Inflammatory macrophage treated with lipopolysaccharide for 4 hours (primary cell): ENCODE measurements at regions not wholly inside any gene's neighbourhood (a gene's known extent, or its start where the extent isn't known, plus 50 kb on each side); places are given as distances from the start of the nearest gene placed in this dataset.

Source experiments
- DNase-seq: peaks from one replicate; pipeline ENCODE4 v3.0.0-alpha.2; 2020

DNA sequence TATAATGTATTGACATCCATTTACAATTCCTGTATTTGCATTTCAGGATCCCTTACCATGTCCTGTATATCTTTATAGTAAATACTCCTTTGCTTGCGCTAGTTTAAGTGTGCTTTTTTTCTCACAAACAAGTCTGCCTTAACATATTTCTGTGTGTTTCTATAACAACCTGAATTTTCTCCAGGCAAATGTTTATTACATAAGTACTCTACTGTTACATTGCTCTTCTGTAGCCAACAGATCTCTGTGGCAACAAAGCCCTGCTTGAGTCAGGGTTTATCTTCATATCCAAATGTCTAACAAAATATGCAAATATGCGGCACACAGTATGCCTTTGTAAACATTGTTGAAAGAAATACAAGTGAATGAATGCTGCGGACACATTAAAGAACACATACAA lies 625.5 kb downstream of the TLL1 start:
- DNase-seq = no peak

DNA sequence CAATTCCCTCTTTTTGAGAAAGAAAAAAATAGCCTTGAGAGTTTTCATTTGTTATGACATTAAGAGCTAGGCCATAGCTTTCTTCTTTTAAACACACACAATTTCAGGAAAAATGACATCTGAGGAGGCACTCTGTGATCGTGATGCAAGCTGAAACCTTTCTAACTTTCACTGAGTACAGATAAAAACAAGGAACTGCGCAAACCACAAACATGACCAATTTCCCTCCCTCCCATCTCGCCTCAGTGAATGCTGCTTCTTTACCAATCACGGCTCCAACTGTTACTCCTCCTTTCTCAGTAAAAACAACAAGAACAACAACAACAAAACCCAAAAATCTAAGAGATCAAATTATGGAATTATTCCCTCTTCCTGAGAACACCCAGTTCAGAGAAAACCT lies 626.8 kb downstream of the TLL1 start:
- peak; percentile 2 for DNase-seq

DNA sequence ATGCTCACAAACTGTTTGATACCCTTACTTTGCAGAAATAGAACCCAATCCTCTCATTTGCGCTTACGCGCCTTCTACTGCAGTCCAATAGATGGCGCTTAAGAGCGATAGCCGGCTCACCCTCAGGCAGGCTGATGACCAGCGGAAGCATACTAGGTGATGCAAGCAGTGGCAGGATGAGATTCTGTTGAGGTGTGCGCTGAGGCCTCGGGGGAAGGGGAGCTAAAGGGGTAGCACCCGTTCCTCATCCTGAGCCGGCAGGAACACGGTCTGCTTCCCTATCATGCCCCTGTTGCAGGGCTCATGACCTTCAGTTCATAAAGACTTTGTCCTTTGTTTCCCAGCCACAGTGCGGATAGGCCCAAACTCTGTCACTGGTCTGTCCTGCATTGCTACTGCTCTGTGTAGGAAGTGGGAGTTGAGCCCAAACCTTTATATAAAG lies 628.9 kb downstream of the TLL1 start:
- DNase-seq = peak; percentile 5

DNA sequence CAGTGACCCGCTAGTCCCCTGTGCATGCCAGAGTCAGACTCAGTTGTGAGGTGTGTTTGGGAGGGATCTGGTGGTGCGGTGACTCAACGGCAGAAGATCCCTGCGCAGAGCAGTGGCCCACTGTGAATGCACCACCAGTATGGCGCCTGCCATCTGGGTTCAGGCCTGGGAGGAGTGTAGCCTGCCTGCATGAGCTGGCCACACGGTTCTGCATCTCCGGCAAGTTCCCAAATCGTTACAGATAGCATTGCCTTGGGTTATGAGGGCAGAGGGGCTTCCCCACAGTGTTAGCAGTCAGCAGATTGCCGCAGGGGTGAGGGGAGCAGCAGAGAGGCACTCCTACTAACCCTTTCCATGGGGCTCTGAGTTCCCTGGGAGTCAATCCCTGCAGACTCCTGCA lies 629.6 kb downstream of the TLL1 start:
- DNase-seq = no peak

DNA sequence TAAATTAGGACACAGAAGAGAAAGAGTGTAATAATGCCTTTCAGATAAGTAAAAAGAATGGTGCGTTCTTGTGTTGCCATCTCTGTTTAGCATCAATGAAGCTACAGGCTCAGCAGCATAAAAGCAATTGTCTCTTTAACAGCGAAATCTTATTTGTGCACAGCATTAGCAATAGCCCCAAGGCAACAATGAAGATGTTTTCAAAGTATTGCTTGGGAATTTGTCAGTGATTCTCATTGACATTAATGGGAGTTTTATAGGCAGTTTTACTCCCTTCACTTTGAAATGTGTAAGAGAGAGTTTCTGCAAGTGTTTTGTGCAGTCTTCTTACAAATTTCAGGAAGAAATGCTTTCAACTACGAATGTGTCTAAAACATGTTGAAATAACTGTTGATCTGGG lies 633.0 kb downstream of the TLL1 start:
- DNase-seq = no peak

GRCh38 chr4:166512267-166512666 lies 639.2 kb downstream of the TLL1 start:
- DNase-seq = no peak

DNA sequence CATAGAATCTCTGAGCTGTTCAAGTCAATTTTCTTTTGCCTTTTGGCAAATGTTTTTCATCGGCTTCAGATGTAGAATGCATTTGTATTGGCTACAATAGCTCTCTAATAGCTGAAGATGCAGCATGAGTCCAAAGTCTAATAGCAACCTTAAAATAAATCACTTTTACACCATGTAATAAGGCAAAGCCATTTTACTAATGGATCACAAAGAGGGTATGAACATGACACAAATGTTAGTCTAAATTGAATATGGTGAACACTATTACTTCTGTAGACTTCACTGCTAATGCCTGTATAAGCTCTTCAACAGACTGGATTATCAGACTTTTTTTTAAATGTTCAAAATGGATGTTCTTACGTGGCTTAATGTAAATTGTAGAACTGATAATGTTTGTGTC lies 645.3 kb downstream of the TLL1 start:
- no peak for DNase-seq

DNA sequence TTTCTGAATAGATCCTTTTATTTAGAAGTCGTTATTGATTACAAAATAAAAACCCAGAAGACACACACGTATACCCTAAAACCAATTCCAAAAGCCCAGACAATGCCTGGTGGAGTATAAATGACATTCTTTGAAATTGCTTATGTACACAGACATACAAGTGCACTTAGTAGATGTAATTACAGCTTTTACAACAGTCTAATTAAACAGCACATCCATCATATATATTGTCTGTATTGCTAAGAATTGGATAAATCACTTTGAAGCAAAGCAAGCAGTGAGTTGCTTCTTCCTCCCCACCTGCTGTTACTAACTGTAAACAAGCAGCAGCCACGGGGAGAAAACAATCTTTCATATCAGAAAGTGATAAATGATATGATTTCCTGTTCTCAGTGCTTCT lies 645.7 kb downstream of the TLL1 start:
- DNase-seq = no peak

DNA sequence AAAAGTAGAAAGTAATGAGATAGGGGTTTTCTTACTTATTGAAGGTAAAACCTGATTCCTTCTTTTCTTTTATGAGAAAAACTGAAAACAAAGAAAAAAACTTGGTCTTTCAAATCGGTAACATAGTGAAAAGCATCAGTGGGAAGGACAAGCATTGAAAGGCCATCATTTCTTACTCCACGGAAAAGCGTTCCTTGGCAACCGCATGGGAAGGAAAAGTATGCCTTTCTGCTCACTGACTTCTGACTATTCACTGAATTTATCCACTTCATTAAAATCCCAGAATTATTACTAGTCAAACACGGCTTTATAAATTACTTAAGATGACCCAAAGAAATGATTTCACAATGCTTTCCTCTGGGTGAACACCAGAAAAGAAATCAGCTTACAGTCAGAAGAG lies 646.7 kb downstream of the TLL1 start:
- no peak for DNase-seq

GRCh38 chr4:166527500-166527899 lies 654.5 kb downstream of the TLL1 start:
- no peak for DNase-seq

DNA sequence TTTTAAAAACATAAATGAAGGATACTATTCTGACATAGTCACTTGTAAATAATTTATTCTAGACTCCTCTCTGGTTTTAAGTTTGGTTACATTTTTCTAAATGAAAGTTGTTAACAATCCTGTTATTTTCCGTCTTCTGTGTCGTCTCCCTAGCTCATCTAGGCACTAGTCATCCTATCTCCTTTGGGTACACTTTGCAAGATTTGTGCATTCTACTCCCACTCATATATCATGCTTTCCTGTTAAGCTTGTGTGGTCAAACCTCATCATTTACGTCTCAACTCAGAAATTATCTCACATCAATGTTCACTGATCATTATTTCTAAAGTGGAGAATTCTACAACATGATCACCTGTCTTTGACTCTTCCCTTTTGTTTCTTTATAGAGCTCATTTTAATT lies 658.7 kb downstream of the TLL1 start:
- DNase-seq = no peak

DNA sequence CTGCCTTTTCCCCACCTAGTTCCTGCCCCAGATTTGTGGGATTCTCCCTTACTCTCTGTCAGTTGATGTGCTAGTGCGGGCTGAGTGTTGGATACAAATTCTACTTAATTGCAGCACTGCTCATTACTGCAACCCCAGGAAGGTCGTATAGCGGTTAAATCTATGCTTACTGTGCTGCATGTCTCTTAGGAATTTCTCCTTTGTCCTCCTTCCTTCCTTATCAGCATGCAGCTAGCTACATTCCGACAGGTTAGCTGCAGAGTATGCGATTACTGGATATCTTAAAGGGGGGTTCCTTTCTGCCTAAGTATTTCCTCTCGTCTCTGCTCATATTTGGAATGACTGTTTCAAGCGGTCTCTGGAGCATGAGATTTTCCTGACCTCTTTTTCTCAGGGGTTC lies 662.8 kb downstream of the TLL1 start:
- DNase-seq = no peak

GRCh38 chr4:166538491-166539005 lies 665.5 kb downstream of the TLL1 start:
- no peak for DNase-seq

DNA sequence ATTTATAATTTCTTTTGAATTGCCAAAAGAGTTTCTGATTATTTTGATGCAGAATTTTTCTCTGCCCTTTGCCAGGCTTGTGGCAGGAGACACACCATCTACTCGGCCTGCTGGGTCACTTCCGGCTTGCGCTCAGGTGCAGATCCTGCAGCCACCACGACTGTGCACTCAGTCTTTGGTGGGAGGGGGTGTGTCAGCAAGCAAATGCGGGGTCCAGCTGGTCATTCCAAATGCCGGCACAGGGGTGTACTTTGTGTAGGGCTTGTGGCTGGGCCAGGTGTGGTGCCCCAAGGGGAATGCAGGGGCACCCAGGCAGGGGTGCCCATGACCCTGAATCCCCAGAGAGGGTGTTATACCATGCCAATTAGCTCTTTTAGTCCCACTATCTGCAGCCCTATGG lies 673.0 kb downstream of the TLL1 start:
- no peak for DNase-seq

DNA sequence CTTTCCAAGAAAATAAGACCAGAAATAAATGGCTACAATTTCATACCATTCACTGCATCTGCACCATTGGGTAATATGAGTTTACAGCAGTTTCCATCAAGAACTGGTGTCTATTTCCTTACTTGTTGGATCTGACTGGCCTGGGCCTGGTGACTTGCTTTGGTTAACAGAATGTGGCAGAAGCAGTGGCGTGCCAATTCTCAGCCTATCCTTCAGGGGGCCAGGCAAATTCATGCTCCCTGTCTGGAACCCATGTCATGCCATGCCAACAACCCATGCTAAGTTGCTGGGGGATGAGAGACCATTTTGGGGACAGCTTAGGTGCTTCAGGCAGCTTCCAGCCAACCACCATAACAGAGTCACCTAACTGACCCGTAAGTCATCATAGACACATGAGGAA lies 656.7 kb downstream of the SPOCK3 start:
- no peak for DNase-seq

DNA sequence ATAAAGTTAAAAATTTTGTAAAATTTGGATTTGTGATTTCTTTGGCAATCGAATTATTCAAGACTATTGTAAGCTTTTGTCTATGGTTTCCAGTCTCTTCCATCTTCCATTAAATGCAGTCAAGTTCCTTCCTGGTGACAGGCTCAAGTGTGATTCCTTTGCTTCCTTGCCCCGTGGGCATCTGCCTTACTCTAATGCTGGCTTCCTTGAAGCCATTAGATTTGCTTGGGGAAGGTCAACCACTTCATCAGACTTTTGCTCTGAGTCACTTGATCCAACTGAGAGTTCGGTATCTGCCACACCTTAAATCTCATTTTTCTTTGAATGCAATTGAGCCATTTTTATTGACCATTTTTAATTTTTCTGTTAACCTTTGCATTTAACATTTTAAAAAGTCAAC lies 648.8 kb downstream of the SPOCK3 start:
- DNase-seq = no peak

DNA sequence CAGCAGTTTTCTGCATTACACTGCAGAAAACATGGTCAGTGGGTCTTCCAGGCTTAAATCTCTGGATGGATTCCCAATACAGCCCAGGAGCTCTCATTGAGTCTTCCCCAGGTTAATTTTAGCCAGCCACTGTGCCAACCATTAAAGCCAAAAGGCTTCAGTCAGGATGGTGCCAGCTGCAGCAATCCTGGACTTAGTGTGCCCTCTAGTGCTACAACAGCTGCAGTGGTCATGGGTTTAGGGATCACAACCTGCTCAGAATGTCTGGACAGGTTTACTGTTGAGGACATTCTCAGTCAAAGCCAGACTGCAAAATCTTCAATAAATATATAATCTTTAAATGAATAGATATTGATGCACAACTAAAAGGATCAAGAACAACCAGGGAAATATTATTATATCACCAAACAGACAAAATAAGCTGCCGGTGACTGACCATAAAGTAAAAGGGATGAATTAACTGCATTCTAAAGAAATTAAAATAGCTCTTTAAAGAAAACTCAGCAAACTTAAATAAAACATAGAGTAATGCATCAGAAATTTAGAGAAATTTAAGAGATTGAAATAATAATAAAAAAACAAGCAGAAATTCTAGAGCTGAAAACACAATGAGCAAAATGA lies 639.9 kb downstream of the SPOCK3 start:
- no peak for DNase-seq

- no peak for DNase-seq
Observed at GRCh38 chr4:166600264-166600663, 634.0 kb downstream of the SPOCK3 start.

DNA sequence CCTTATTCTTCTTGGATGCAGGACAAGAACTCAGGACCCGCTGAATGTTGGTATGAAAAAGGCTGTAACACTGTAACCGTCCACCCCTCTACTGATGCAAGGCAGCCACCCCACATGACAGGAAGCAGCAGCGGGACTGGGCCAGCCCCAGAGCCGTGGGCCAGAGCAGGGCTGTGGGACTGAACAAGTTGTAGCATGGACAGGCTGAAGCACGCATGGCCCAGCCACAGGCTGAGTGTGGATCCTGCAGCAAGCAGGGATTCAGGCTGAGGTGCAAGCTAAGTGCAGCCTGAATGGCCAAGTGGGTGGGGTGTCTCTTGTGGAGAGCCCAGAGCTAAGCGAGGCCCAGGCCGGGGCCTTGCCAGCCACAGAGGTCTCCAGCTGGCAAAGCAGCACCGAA lies 632.2 kb downstream of the SPOCK3 start:
- DNase-seq = no peak

DNA sequence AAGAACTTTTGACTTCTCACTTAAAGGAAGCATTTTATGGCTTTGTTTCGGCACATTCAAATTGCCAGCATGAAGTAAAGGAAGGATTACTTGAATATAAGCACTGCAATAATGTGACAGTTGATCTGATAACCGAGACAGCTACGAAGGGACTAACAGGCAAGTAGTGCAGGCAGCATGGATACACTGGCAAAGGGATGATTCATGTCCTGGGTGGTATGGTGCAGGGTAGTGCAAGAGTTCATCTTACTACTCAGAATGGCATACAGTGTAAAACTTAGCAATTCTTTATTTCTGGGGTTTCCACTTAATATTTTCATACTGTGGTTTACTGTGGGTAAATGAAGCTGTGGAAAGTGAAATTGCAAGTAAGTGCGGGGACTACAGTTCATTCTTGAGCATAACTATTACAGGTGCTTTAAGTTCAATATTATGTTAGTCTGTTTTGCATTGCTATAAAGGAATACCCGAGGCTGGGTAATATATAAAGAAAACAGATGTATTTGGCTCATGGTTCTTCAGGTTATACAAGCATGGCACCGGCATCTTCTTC lies 611.8 kb downstream of the SPOCK3 start:
- no peak for DNase-seq

DNA sequence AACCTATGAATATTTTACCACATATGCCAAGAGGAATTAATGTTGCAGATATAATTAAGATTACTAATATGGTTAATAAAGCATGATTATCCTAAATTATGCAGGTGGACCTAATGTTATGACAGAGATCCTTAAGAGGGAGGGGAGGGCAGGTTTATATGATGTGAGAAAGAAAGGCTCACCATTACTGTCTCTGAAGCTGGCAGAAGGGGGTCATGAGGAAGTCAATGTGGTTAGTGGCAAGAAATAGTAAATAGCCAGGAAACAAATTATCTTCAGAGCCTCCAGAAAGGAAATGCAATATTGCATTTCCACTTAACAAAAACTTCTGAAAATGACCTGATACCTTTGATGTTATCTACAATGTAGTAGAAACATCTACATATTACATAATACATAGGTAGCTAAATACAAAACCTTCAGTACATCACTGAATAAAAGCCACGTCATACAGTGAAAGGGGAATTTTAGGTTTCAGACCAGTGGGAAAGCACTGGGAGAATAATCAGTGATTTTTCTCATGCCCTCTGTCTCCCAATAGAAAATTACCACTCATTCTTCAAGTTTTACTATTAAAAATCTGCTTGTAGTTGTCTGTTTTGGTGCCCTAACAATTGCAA lies 609.2 kb downstream of the SPOCK3 start:
- no peak for DNase-seq

- no peak for DNase-seq
Observed at GRCh38 chr4:166628454-166628853, 605.8 kb downstream of the SPOCK3 start.

- no peak for DNase-seq
Observed at GRCh38 chr4:166635367-166635766, 598.9 kb downstream of the SPOCK3 start.

DNA sequence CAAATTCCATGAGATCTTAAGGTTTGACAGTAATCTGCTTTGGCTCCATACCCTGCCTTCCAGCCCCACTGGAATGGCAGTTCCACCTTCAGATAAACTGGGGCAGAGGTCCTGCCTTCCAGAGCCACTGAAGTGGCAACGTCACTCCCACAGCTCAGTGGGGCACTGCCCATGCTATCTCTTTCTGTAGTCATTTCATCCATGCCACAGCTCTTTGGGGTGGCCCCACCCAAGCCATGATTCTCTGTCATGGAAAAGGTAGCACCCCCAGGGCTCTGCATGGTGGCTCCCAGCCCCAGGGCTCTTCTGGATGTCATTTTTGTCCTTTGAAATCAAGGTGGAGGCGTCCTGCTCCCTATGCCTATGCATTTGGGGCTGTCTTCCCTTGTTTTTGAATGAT lies 596.5 kb downstream of the SPOCK3 start:
- no peak for DNase-seq

- no peak for DNase-seq
Observed at GRCh38 chr4:166655231-166655630, 579.1 kb downstream of the SPOCK3 start.
